ENCODE measurements at regions not wholly inside any gene's neighbourhood (a gene's known extent, or its start where the extent isn't known, plus 50 kb on each side); places are given as distances from the start of the nearest gene placed in this dataset.

GRCh38 chr9:93827545-93828330 is 127.4 kb downstream of the BARX1 start:
- peak; percentile 36 to 44 for DNase-seq

GRCh38 chr9:93826905-93827544 is 128.1 kb downstream of the BARX1 start:
- no peak for DNase-seq

GRCh38 chr9:93826209-93826608 is 128.9 kb downstream of the BARX1 start:
- no peak for DNase-seq

- DNase-seq: no peak
Observed at GRCh38 chr9:93825348-93826115, 129.6 kb downstream of the BARX1 start.

DNA sequence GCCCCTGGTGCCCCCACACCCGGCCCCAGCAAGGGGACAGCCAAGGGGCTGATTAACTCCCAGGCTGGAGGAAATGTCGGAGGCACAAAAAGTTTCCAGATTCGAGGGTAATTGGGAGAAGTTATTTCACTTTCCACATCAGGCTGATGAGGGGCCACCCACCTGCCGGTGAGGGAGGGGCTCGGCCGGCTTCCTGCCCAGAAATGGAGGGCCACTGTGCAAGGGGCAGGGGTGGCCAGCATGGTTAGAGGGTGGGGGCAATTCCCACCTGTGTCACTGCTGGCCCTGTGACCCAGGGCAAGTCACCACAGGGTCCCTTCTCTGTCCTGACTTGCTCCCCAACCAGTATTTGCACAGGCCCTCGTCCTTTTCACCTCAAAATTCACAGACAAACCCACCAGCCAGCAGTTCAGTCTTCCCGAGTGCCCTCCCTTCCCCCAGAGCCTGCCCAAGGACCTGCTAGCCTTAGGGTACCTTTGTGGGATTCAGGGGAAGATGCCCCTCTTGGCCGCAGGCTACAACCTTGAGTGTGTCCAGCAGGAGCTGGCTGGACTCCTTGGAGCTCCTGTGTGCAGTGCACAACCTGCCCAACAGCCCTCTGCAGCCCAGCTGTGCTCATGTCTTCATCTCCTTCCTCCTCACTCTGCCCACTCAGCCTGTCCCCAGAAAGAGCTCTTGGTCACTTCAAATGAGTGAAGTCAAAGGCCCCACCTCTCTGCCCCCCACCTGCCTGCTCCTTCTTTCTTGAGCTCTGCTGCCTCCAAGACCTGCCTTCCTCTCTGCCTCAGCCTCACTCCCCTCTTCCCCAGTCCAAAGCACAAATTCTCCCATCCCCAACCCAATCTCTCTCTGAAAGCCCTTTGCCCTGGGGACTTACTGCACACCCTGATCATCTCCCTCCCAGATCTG is 130.5 kb downstream of the BARX1 start:
- no peak for DNase-seq

DNA sequence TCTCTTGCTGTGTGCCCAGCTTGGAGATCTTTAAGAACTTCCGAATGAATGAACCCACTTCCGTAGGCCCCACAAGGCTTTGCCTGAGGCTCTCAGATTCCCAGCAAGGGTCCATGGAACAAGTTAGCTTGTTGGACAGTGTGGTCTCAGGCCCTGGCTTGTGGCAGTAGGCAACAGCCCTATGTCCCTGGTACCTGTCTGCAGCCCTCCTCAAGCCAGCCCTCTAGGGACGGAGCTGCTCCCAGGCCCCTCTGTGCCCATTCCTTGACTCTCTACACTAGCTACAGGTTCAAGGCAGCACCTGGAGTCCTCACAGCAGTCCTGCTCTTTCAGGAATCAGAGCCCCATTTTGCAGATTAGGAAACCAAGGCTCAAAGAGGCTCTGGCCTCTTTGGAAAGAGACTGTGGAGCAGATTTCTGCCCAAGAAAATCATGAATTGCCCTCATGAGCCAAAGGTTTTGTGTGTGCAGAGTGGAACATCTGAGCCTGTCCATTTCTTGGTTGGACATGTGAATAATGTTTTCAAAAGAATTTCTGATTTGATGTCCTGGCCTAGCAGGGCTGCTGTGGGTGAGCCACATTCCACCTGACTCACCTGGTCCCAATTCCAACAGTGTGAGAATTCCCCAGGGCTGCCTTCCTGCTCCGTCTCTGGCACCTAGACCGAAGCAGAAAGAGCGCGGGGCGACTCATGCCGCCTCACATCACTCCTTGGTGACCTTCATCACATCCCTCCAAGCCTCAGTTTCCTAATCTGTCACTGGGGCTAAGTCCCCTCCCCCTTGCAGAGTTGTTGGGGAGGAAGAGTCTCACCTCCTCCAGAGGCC is 131.7 kb downstream of the BARX1 start:
- no peak for DNase-seq

- DNase-seq: no peak
Observed at GRCh38 chr9:93822229-93822628, 132.9 kb downstream of the BARX1 start.

- no peak for DNase-seq
Observed at GRCh38 chr9:93821307-93821703, 133.8 kb downstream of the BARX1 start.

DNA sequence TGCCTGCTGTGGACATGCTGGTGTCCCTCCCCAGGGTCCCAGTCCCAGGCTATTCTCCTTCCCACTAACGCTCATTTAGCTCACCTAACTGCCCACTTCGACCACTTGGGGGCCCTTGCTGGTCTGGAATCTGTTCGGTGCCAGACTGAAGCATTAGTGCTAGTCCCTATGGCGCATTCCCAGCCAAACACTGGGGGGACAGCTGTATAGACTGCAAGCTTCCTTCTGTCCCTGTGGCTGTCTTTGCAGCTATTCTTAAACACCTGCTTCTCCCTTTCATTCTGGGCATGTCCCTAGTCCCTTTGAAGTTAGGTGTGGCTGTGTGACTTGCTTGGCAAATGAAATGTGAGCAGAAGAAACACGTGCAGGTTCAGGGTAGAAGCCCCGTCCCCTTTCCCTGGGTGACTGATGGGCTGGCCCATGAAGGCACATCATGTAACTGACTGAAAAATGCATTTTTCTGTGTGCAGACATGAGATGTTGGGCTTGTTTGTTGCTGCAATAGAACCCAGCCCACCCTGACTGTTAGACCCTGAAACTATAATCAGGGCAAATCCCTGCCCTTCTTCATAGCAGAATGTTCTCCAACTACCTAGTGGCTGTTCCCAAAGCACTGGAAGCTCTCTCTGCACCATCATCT is 134.4 kb downstream of the BARX1 start:
- DNase-seq: no peak

DNA sequence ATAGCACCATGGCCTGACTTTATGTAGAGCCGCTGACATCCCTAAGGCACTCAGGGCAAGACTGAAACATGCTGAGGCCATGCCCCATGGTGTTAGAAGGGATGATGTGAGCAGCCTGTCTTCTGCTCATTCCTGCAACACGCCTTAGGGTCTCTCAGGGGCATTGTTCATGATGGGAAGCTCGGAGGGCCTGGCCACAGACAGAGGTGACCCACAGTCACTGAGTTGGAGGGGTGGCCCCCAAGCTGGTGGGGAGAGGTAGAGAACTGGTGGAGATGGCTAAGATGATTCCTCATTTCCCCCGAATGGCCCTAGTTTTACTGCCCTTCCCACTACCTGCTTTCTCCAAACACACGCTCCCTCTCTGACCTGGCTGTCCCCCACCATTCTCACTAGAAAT is 135.2 kb downstream of the BARX1 start:
- no peak for DNase-seq

DNA sequence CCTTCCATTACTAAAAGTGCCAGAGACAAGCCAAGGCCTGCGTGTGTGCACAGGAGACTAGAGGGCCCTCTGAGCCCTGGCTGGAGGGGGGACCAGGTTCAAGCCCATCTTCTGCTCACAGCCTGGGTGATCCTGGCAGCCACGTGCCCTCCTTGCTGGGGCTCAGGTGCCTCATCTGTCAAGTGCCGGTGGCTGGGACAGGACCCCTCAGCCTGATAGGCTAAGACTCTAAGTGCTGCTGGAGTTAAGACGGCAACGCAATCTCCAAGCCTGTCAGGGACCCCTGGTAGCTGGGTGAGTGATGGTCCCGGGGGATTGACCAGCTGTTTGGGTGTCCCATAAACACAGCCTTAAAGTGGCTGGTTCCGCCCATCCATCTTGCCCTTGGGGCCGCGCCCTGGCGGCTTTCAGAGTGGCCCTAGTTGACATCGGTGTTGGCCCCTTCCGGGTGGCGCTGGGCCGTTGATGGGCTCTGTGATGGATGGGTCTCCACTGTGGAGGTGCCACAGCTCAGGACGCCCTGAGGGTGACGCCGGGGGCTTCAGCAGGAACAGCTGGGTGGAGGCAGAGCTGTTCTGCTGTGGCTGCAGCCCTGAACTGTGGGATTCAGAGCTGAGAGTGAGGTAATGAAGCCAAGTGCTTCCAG is 136.2 kb downstream of the BARX1 start:
- no peak for DNase-seq

DNA sequence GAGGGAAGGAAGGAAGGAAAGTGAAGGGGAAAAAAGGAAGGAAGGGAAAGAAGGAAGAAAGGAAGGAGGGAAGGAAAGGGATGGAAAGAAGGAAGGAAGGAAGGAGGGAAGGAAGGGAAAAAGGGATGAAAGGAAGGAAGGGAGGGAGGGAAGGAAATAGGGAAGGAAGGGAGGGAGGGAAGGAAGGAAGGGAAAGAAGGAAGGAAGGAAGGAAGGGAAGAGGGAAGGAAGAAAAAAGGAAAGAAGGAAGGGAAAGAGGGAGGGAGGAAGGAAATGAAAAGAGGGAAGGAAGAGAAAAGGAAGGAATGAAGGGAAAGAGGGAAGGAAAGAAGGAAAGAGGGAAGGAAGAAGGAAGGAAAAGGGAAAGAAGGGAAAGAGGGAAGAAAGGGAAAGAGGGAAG is 136.9 kb downstream of the BARX1 start:
- DNase-seq: no peak

- DNase-seq: no peak
Observed at GRCh38 chr9:93815677-93816076, 139.5 kb downstream of the BARX1 start.

DNA sequence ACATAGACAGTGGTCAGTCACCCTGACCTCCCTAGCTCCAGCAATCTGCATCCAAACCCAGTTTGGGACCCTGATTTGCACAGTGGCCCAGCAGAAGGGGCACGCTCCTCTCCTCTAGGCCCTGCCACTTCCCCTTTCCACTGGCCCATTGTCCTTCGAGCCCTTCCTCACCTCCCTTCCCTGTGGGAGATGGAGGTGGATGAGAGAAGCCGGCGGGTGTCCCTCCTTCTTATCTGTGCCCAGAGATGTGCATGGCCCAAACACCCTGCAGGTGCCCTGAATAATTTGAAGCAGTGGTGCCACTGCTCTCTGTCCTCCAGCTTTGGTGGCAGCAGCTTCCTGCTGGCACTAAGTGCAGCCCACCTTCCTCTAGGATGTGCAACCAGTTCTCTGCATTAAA is 140.0 kb downstream of the BARX1 start:
- no peak for DNase-seq

DNA sequence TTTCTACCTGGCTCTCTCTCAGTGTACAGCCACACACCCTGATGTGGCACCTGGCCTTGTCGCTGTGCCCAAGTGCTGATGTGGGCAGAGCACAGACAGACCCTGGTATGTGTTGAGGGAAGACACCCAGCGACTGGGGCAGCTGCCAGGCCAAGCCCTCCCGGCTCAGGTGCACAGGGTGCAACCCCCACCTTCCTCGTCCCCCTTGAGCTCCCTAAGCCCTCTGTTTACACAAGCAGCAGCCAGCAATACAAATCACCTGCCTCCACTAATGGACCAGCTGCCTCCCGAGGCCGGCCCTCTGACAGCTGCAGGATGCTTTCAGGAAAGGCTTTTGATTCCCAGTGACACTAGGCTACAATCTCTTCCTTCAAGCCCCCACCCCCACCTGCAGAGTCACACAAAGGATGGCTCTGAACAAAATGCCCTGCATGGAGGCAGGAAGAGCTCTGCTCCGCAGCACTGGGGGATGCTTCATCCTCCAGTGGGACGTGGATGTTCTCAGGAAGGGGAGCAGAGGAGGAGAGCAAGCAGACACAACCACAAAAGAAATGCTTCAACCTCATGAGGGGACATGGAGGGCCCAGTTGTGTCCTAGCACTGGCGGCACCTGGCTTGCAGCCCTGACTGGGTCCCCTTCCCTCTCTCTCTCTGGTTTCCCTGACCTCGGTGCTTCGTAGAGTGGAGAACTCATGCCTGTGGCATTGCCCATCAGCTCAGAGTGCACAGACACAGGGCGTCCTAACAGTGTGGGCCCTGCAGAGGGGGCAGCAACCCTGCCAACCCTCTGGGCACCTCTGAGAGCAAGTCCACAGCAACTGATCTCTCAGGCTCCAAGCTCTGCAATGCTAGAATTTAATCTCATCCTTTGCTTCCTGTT is 140.8 kb downstream of the BARX1 start:
- DNase-seq: no peak

DNA sequence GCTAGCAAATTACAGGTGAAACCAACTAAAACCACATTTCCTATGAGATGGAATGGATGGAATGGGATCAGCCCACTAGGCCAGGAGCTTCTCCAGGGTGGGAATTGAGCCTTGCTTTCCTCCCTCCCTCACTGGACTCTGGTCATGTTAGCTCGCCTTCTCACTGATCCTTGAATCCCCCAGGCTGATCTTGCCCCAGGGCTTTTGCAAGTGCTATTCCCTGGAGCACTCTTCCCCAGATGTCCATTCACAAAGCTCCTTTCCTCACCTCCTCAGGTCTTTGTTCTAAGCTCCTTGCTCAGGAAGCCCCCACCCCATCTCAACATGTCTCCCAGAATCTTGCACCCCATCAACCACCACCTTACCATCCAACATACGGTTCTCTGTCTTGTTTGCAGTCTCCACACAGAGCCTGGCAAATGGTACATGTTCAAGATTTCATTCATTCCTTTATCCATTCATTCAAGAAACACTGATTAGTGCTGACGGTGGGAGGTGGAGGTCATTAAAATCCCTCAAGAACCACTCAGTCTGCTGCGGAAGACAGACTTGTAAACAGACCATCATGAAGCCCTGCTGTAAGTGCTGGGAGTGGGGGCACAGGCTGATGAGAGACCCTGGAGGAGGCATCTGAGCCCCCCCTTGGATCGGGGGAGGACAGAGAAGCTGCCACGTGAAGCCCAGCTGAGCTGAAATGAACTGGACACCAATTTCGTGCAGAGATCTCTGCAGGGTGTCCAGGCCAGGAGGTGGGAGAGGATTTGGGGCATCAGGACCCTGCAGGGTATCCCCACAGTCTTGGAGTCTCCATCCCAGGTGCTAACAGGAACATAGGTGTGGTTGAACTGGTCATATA is 141.7 kb downstream of the BARX1 start:
- no peak for DNase-seq

DNA sequence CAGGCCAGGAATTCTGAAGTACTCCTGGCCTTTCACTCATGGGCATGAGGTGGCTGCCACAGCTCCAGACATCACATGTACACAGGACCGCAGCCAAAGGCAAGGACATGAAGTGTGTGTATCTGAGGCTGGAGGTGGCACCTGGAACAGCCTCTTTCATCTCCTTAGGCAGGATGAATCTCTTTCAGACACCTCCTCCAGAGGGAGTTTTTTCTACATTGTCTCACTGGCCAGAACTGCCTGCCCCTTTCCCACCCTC is 142.8 kb downstream of the BARX1 start:
- no peak for DNase-seq

GRCh38 chr9:93810028-93810971 is 144.9 kb downstream of the BARX1 start:
- DNase-seq: no peak
